ENCODE measurements at regions not wholly inside any gene's neighbourhood (a gene's known extent, or its start where the extent isn't known, plus 50 kb on each side); places are given as distances from the start of the nearest gene placed in this dataset.

- in situ Hi-C loops (cut with HindIII; ENCODE audit: low pct_unique_long_range_greater_than_20kb, low sequenced_read_pairs) (no loop called here), intact Hi-C loops (cut with micrococcal nuclease; ENCODE audit: unreplicated experiment) (no loop called here)
- TF ChIP-seq TCF7L2 (IDR thresholded peaks at IDR 0.05; ENCODE audit: low read depth, low read length) (no peak), POLR2AphosphoS5 (IDR thresholded peaks at IDR 0.05; ENCODE audit: low read depth, low read length) (no peak), SIN3A (IDR thresholded peaks at IDR 0.05; ENCODE audit: borderline replicate concordance, insufficient read depth, low read depth, low read length) (no peak), REST (IDR thresholded peaks at IDR 0.05; ENCODE audit: insufficient read depth in 1 of 2, low read depth in 2 of 2, low read length in 1 of 2) (no peak)
- TF ChIP-seq, protein P1, sequence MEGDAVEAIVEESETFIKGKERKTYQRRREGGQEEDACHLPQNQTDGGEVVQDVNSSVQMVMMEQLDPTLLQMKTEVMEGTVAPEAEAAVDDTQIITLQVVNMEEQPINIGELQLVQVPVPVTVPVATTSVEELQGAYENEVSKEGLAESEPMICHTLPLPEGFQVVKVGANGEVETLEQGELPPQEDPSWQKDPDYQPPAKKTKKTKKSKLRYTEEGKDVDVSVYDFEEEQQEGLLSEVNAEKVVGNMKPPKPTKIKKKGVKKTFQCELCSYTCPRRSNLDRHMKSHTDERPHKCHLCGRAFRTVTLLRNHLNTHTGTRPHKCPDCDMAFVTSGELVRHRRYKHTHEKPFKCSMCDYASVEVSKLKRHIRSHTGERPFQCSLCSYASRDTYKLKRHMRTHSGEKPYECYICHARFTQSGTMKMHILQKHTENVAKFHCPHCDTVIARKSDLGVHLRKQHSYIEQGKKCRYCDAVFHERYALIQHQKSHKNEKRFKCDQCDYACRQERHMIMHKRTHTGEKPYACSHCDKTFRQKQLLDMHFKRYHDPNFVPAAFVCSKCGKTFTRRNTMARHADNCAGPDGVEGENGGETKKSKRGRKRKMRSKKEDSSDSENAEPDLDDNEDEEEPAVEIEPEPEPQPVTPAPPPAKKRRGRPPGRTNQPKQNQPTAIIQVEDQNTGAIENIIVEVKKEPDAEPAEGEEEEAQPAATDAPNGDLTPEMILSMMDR (IDR thresholded peaks at IDR 0.05) = no peak
- H3K9me3 ChIP-seq (ENCODE audit: control insufficient read depth, insufficient read depth, low read depth, low read length) = no peaks in the 10 kb centered on the region
- H3K4me1 ChIP-seq (ENCODE audit: control insufficient read depth, insufficient read depth, low read length) = no peaks in the 10 kb centered on the region
- no peaks in the 10 kb centered on the region for H3K27me3 ChIP-seq (ENCODE audit: control insufficient read depth, insufficient read depth, low read length)
- DNase-seq (ENCODE audit: low read depth, low spot score) = no peak
- BruUV-seq (replicated peaks) = no TSS peak
- no peak for ATAC-seq
- no peak overlapping the region for H3K27ac ChIP-seq (ENCODE audit: low read length)
- H3K36me3 ChIP-seq (ENCODE audit: control insufficient read depth, insufficient read depth, low read length) = no peaks in the 10 kb centered on the region
- POLR2A ChIA-PET = no interaction called here
- CTCF ChIA-PET = no interaction called here
- H3K4me3 ChIP-seq (ENCODE audit: low read depth in 2 of 2, low read length in 2 of 2) = no peak overlapping the region
Observed at GRCh38 chr11:111189466-111189865, 56.1 kb upstream of the POU2AF2 start.

DNA sequence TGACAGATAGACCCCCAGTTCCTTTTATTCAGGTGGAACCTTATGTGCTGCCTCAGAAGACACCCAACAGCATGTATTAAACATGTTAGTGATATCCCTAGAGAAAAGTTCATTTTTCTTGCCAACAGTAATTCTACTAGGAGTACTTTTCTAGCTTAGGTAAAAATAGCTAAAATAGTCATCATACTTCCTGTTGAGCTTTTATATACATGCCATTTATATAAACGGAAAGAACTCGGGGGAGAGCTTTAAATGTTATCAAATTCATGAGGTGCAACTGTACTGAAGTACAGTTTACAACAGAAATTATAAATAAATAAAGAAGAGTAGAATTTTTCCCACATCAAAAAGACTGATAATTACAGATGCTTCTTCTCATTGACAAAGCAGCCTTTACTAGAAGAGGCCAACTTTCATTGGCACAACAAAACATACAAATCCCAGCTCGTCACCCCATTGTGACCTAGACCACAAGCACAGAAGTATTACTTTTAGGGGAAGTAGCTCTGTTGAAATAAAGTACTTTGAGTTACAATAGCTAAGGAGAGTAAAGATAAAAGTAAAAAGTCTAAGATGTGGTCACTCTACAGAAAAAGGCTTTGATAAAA lies 59.1 kb upstream of the POU2AF2 start:
- Histone ChIP-seq H3K27ac (ENCODE audit: low read length) (no peak overlapping the region), H3K27me3 (ENCODE audit: control insufficient read depth, insufficient read depth, low read length) (no peaks in the 10 kb centered on the region), H3K4me3 (ENCODE audit: low read depth in 2 of 2, low read length in 2 of 2) (no peak overlapping the region), H3K36me3 (ENCODE audit: control insufficient read depth, insufficient read depth, low read length) (no peaks in the 10 kb centered on the region), H3K9me3 (ENCODE audit: control insufficient read depth, insufficient read depth, low read depth, low read length) (no peaks in the 10 kb centered on the region), H3K4me1 (ENCODE audit: control insufficient read depth, insufficient read depth, low read length) (no peaks in the 10 kb centered on the region)
- DNase-seq (ENCODE audit: low read depth, low spot score) = no peak
- intact Hi-C loops (cut with micrococcal nuclease; ENCODE audit: unreplicated experiment) (no loop called here), in situ Hi-C loops (cut with HindIII; ENCODE audit: low pct_unique_long_range_greater_than_20kb, low sequenced_read_pairs) (no loop called here)
- ATAC-seq = no peak
- ChIA-PET POLR2A (no interaction called here), CTCF (no interaction called here)
- no TSS peak for BruUV-seq (replicated peaks)
- no peak for TF ChIP-seq REST (IDR thresholded peaks at IDR 0.05; ENCODE audit: insufficient read depth in 1 of 2, low read depth in 2 of 2, low read length in 1 of 2)
- no peak for TF ChIP-seq TCF7L2 (IDR thresholded peaks at IDR 0.05; ENCODE audit: low read depth, low read length)
- TF ChIP-seq, protein P1 (IDR thresholded peaks at IDR 0.05) = no peak
- TF ChIP-seq POLR2AphosphoS5 (IDR thresholded peaks at IDR 0.05; ENCODE audit: low read depth, low read length) = no peak
- no peak for TF ChIP-seq SIN3A (IDR thresholded peaks at IDR 0.05; ENCODE audit: borderline replicate concordance, insufficient read depth, low read depth, low read length)
